Transverse colon (tissue), 4 donors: ENCODE measurements at regions not wholly inside any gene's neighbourhood (a gene's known extent, or its start where the extent isn't known, plus 50 kb on each side); places are given as distances from the start of the nearest gene placed in this dataset.

Source experiments
- DNase-seq: peaks from one replicate; pipeline ENCODE4 v3.0.0-alpha.2; 2019
- H3K27ac ChIP-seq, 4 donors: fragments of 200-600 bp; sonication (generic); 2 replicates each; pipeline ENCODE4 v1.5.1; 2016 to 2018; ENCODE audit warnings: inconsistent platforms in 4 of 4
- H3K27me3 ChIP-seq: fragments of 200-600 bp; sonication (generic); 2 replicates; pipeline ENCODE4 v1.5.1; 2017; ENCODE audit warnings: inconsistent platforms
- H3K36me3 ChIP-seq, 4 donors: fragments of 200-600 bp; sonication (generic); 2 replicates each; pipeline ENCODE4 v1.5.1; 2017 to 2019; ENCODE audit warnings: inconsistent platforms in 4 of 4
- H3K4me1 ChIP-seq, 4 donors: fragments of 200-600 bp; sonication (generic); 2 replicates each; pipeline ENCODE4 v1.5.1; 2017 to 2020; ENCODE audit warnings: inconsistent platforms in 4 of 4
- H3K4me3 ChIP-seq, 4 donors: fragments of 200-600 bp; sonication (generic); 1 replicate in 1 of 4; 2 replicates in 3 of 4; pipeline versions ENCODE4 v1.5.1 to v1.6.1; 2017 to 2019; ENCODE audit warnings: inconsistent platforms in 4 of 4
- H3K9me3 ChIP-seq, 2 donors: fragments of 200-600 bp; sonication (generic); 2 replicates each; pipeline ENCODE4 v1.5.1; 2017 to 2019; ENCODE audit warnings: inconsistent platforms in 2 of 2
- EP300 ChIP-seq: sonication (generic); formaldehyde crosslinking; IDR thresholded peaks from one replicate; pipeline ENCODE4 v1.6.1; 2017; ENCODE audit warnings: antibody characterized with exemption, low read depth
- POLR2A ChIP-seq: fragments of 450-650 bp; IDR thresholded peaks from one replicate; pipeline ENCODE4 v1.6.1; 2016; ENCODE audit warnings: antibody characterized with exemption, mild to moderate bottlenecking, moderate library complexity
- POLR2AphosphoS5 ChIP-seq, 3 donors: sonication (generic); formaldehyde crosslinking; IDR thresholded peaks; one replicate each; pipeline ENCODE4 v1.6.1; 2016; ENCODE audit warnings: antibody characterized with exemption in 3 of 3
- WGBS, 2 donors: methylation state at CpG; one replicate each; pipeline ENCODE4 v1.1.5; 2018; ENCODE audit warnings: low coverage in 1 of 2; 5-methylcytosine and 5-hydroxymethylcytosine counted together
- in situ Hi-C, 4 donors: fragments of 200-750 bp; cut with MboI; loops; one replicate each; pipeline versions ENCODE4 v1.15.0 to v1.15.1; 2017; ENCODE audit warnings: low sequenced_read_pairs in 3 of 4, low pct_ligation_motif_present in 1 of 4, low pct_unique_long_range_greater_than_20kb in 1 of 4
- intact Hi-C: fragments of 100-400 bp; cut with DNase I; formaldehyde crosslinking; loops from one replicate; pipeline ENCODE4 v1.15.1; 2023; ENCODE audit warnings: low total_unique reads
- TF ChIP-seq, protein P1 (sequence below), 5 experiments: fragments of 200-600 bp in 3 of 5; fragments of 450-650 bp in 2 of 5; sonication (generic) in 3 of 5; IDR thresholded peaks; 1 replicate in 2 of 5; 2 replicates in 3 of 5; pipeline ENCODE4 v1.5.1; 2016 to 2017; ENCODE audit warnings: antibody characterized with exemption in 5 of 5, inconsistent platforms in 3 of 5, mild to moderate bottlenecking in 2 of 5, moderate library complexity in 1 of 5

DNA sequence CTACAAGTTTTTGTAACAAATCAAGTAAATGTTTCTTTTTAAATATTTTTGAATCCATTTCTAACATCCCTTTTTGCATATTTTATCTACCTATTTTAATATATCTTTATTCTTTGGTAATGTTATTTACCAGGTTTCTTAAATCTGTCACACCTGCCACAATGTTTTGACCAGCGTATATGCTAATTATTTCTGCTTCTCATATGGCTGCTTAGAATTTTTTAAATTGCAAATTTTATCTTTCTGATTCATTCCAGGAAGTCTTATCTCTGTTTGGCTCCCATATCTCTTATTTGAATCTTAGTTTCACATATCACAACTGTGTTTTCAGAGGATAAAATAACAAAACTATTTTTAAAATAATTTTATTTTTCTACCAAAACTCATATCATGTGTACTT is 1411.1 kb downstream of the KCNT2 start:
- Histone ChIP-seq H3K4me3 (no peak overlapping the region), H3K4me1 (no peaks in the 10 kb centered on the region), H3K27me3 (no peaks in the 10 kb centered on the region), H3K9me3 (no peaks in the 10 kb centered on the region), H3K27ac (no peak overlapping the region), H3K36me3 (no peaks in the 10 kb centered on the region)
- TF ChIP-seq, protein P1, sequence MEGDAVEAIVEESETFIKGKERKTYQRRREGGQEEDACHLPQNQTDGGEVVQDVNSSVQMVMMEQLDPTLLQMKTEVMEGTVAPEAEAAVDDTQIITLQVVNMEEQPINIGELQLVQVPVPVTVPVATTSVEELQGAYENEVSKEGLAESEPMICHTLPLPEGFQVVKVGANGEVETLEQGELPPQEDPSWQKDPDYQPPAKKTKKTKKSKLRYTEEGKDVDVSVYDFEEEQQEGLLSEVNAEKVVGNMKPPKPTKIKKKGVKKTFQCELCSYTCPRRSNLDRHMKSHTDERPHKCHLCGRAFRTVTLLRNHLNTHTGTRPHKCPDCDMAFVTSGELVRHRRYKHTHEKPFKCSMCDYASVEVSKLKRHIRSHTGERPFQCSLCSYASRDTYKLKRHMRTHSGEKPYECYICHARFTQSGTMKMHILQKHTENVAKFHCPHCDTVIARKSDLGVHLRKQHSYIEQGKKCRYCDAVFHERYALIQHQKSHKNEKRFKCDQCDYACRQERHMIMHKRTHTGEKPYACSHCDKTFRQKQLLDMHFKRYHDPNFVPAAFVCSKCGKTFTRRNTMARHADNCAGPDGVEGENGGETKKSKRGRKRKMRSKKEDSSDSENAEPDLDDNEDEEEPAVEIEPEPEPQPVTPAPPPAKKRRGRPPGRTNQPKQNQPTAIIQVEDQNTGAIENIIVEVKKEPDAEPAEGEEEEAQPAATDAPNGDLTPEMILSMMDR (IDR thresholded peaks at IDR 0.05), result no peak
- TF ChIP-seq EP300 (no peak), POLR2AphosphoS5 (IDR thresholded peaks at IDR 0.05) (no peak), POLR2A (no peak)
- 87 to 90% methylated on average over 1 of the region's 1 CpG for WGBS, 2 donors
- intact Hi-C loops (no loop called here), in situ Hi-C loops (no loop called here)
- DNase-seq, result no peak

DNA sequence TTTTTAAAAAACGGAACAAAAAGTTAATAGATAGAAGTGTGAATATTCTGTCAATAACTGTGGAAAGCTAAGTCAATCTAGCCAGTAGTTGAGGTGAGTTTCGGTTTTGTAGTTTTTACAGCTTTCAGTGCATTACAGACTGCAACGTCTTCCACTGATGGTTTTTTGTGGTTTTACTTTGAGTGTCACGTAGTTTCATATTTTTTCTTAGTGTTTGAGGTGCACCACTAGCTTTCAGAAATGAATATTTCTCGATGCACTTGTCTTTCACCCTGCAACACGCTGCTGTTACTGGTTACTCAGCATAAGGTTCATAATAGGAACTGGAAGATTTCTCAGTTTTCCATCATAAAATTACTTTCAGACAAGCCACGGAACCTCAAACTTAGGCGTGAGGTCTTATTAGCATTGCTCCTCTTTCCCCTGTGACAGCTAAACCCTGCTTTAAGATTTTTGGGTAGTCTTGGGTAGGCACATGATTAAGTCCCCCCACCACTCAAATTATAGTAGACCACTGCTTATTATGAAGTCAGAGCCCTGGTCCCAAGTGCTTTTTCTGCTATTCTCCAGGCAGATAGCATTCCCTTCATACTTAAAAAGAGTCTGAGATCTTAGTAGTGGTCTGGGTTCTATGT is 1412.7 kb downstream of the KCNT2 start:
- intact Hi-C loops, result no loop called here
- Histone ChIP-seq H3K4me3 (no peak overlapping the region), H3K36me3 (no peaks in the 10 kb centered on the region)

DNA sequence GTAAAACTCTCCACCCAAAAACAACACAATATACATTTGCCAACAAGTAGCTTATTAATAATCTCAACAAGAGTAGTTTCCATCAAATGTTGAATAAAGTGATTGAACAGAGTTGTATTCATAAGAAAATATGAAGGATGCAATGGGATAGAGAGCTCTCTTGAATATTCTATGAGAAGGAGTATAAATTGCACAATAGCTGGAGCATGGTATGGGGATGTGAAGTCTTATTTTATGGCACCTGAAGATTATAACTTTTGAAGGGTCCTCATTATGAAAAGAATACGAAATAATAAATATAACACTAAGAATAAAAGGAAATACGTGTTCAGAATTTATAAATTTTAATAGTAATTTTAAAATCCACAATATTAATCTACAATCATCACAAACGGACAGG is 1415.1 kb downstream of the KCNT2 start:
- no peak overlapping the region for H3K27ac ChIP-seq
- in situ Hi-C loops, result no loop called here
- intact Hi-C loops, result no loop called here
- TF ChIP-seq, protein P1 (IDR thresholded peaks at IDR 0.05), result no peak
- H3K36me3 ChIP-seq, result no peaks in the 10 kb centered on the region
- no peaks in the 10 kb centered on the region for H3K27me3 ChIP-seq
- no peak overlapping the region for H3K4me3 ChIP-seq
- no peaks in the 10 kb centered on the region for H3K9me3 ChIP-seq
- WGBS, 2 donors, result 65 to 78% methylated on average over 3 of the region's 3 CpGs
- no peak for DNase-seq
- H3K4me1 ChIP-seq, result no peaks in the 10 kb centered on the region

More for the DNA sequence above, 1412.7 kb downstream of the KCNT2 start:
- no peak overlapping the region for H3K27ac ChIP-seq
- WGBS, 2 donors, result 40 to 56% methylated on average over 6 to 8 of the region's 8 CpGs
- no peaks in the 10 kb centered on the region for H3K27me3 ChIP-seq
- in situ Hi-C loops, result no loop called here
- TF ChIP-seq, protein P1 (IDR thresholded peaks at IDR 0.05), result no peak
- TF ChIP-seq POLR2A (no peak), EP300 (no peak), POLR2AphosphoS5 (IDR thresholded peaks at IDR 0.05) (no peak)
- no peaks in the 10 kb centered on the region for H3K9me3 ChIP-seq
- DNase-seq, result no peak
- no peaks in the 10 kb centered on the region for H3K4me1 ChIP-seq

DNA sequence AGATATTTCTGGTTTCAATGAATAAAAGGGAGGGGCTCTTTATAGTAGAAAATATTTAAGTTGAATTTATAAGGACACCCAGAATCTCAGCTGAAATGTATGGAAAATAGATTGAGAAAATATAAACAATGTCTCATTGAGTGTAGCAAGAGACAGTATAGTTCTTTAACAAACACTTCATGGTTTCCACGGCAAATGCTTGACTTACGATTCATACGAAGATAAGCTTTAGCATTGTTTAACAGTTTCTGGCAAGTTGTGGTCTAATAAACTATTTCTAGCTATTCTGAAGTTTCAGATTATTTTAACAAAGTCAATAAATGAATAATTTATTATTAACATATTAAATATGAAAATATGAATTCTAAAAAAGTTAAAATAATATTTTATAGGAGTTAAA is 1419.4 kb downstream of the KCNT2 start:
- no peak overlapping the region for H3K27ac ChIP-seq
- no peaks in the 10 kb centered on the region for H3K36me3 ChIP-seq
- in situ Hi-C loops (no loop called here), intact Hi-C loops (no loop called here)
- WGBS, 2 donors, result 51 to 56% methylated on average over 3 of the region's 3 CpGs
- no peaks in the 10 kb centered on the region for H3K27me3 ChIP-seq
- no peaks in the 10 kb centered on the region for H3K9me3 ChIP-seq
- no peak for DNase-seq
- no peak for TF ChIP-seq POLR2AphosphoS5 (IDR thresholded peaks at IDR 0.05)
- TF ChIP-seq, protein P1 (IDR thresholded peaks at IDR 0.05), result no peak
- TF ChIP-seq EP300, result no peak
- no peak for TF ChIP-seq POLR2A
- no peaks in the 10 kb centered on the region for H3K4me1 ChIP-seq
- no peak overlapping the region for H3K4me3 ChIP-seq
